AG20443 (cell line): ENCODE measurements at regions not wholly inside any gene's neighbourhood (a gene's known extent, or its start where the extent isn't known, plus 50 kb on each side); places are given as distances from the start of the nearest gene placed in this dataset.
"Not testable (repeated sequence)": the region's sequence is repeated elsewhere in the genome, so short reads cannot be mapped to it uniquely, and the experiment has no call there.

Source experiments
- DNase-seq: peaks from one replicate; pipeline ENCODE4 v3.0.0; 2012; ENCODE audit warnings: low spot score, mixed read lengths

- DNase-seq, result no peak
Observed at GRCh38 chr10:125451319-125451718, 231.6 kb downstream of the TEX36 start.

GRCh38 chr10:125450218-125450617 lies 232.7 kb downstream of the TEX36 start:
- no peak for DNase-seq

GRCh38 chr10:125449571-125449970 lies 233.4 kb downstream of the TEX36 start:
- DNase-seq, result no peak

- DNase-seq, result peak; percentile 40
Observed at GRCh38 chr10:125448596-125448995, 234.4 kb downstream of the TEX36 start.

GRCh38 chr10:125444790-125445189 lies 238.2 kb downstream of the TEX36 start:
- DNase-seq, result no peak

GRCh38 chr10:125442856-125443540 lies 240.0 kb downstream of the TEX36 start:
- DNase-seq, result no peak

GRCh38 chr10:125441151-125441550 lies 241.8 kb downstream of the TEX36 start:
- DNase-seq, result no peak

GRCh38 chr10:125431149-125431548 lies 251.8 kb downstream of the TEX36 start:
- no peak for DNase-seq

GRCh38 chr10:125428054-125428453 lies 254.9 kb downstream of the TEX36 start:
- DNase-seq, result no peak

- DNase-seq, result no peak
Observed at GRCh38 chr10:125424191-125424847, 258.6 kb downstream of the TEX36 start.

GRCh38 chr10:125423569-125423968 lies 259.4 kb downstream of the TEX36 start:
- DNase-seq, result no peak

- no peak for DNase-seq
Observed at GRCh38 chr10:125419831-125420230, 259.5 kb upstream of the CTBP2 start.

- DNase-seq, result no peak
Observed at GRCh38 chr10:125419146-125419545, 258.8 kb upstream of the CTBP2 start.

GRCh38 chr10:125417605-125418004 lies 257.2 kb upstream of the CTBP2 start:
- DNase-seq, result no peak

- no peak for DNase-seq
Observed at GRCh38 chr10:125415964-125416363, 255.6 kb upstream of the CTBP2 start.

GRCh38 chr10:125415006-125415633 lies 254.8 kb upstream of the CTBP2 start:
- DNase-seq, result no peak

GRCh38 chr10:125411724-125412123 lies 251.4 kb upstream of the CTBP2 start:
- DNase-seq, result peak; percentile 35

- DNase-seq, result no peak
Observed at GRCh38 chr10:125409756-125410155, 249.4 kb upstream of the CTBP2 start.

- DNase-seq, result no peak
Observed at GRCh38 chr10:125407557-125407956, 247.2 kb upstream of the CTBP2 start.

GRCh38 chr10:125407000-125407502 lies 246.7 kb upstream of the CTBP2 start:
- no peak for DNase-seq

GRCh38 chr10:125404902-125405301 lies 244.5 kb upstream of the CTBP2 start:
- not testable (repeated sequence) for DNase-seq

- DNase-seq, result no peak
Observed at GRCh38 chr10:125401462-125401861, 241.1 kb upstream of the CTBP2 start.

GRCh38 chr10:125399289-125399688 lies 238.9 kb upstream of the CTBP2 start:
- DNase-seq, result no peak
